Immature natural killer cell (primary cell): ENCODE measurements at regions not wholly inside any gene's neighbourhood (a gene's known extent, or its start where the extent isn't known, plus 50 kb on each side); places are given as distances from the start of the nearest gene placed in this dataset.
A peak's percentile ranks its signal among the peaks of the same experiment; 100 is the strongest.

Experiments
- DNase-seq, 3 donors: peaks; one replicate each; pipeline ENCODE4 v3.0.0; 2022; ENCODE audit warnings: mixed read lengths in 1 of 3
- H3K27ac Mint-ChIP-seq, 6 donors: one replicate each; pipeline ENCODE4 v1.8.0; 2020; ENCODE audit warnings: mixed read lengths in 6 of 6, mild to moderate bottlenecking in 5 of 6, inconsistent platforms in 4 of 6, moderate library complexity in 3 of 6
- H3K27me3 Mint-ChIP-seq, 3 donors: one replicate each; pipeline ENCODE4 v1.8.0; 2020 to 2021; ENCODE audit warnings: low read depth in 3 of 3, mild to moderate bottlenecking in 3 of 3, mixed read lengths in 3 of 3, moderate library complexity in 3 of 3, inconsistent platforms in 1 of 3
- H3K36me3 Mint-ChIP-seq, 3 donors: one replicate each; pipeline ENCODE4 v1.8.0; 2020; ENCODE audit warnings: mixed read lengths in 3 of 3, inconsistent platforms in 2 of 3, mild to moderate bottlenecking in 2 of 3
- H3K4me1 Mint-ChIP-seq, 2 donors: one replicate each; pipeline ENCODE4 v1.8.0; 2020; ENCODE audit warnings: inconsistent platforms in 2 of 2, mild to moderate bottlenecking in 2 of 2, mixed read lengths in 2 of 2, moderate library complexity in 1 of 2
- H3K4me3 Mint-ChIP-seq, 5 donors: one replicate each; pipeline ENCODE4 v1.8.0; 2020; ENCODE audit warnings: mild to moderate bottlenecking in 5 of 5, mixed read lengths in 5 of 5, inconsistent platforms in 3 of 5, moderate library complexity in 3 of 5
- H3K9me3 Mint-ChIP-seq, 6 donors: one replicate each; pipeline ENCODE4 v1.8.0; 2020; ENCODE audit warnings: mild to moderate bottlenecking in 6 of 6, mixed read lengths in 6 of 6, inconsistent platforms in 4 of 6, moderate library complexity in 3 of 6

DNA sequence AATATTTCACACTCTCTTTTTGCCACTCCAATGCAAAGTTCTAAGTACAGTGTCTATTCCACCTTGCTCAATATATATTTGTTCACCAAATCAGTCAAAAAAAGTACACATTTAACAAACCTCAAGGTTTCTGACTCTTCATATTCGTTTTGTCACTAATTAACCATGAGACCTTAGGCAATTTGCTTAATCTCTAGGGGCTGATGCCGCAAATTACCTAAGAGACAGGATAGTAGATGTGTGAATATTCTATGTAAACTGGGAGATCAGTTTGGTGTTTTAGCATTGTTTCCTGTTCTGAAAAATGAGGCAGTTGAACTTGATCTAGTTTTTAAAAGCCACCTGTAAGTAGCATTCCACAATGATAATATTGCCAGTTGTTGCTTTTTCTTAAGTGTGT is 182.5 kb upstream of the KCNH8 start:
- H3K4me3 Mint-ChIP-seq: no peak overlapping the region
- H3K4me1 Mint-ChIP-seq: no peaks in the 10 kb centered on the region

DNA sequence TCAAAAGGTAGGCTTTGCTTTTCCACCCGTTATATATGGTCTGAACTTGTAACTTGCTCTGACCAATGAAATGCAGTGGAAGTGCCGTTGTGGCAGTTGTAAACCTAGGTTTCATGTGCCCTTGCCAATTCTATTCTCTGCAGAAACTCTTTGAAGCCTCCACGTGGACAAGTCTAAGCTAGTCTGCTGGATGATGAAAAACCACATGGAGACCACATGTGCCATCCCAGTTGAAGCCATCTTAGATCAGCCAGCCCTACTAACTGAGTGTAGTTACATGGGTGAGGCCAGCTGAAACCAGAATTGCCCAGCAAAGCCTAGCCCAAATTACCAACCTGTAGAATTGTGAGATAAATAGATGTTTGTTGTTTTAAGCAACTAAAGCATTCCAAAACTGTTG is 183.7 kb upstream of the KCNH8 start:
- H3K9me3 Mint-ChIP-seq: peaks cover 0 to 2% (median 0%) of the 10 kb centered on the region in 6 donors
- no peaks in the 10 kb centered on the region for H3K4me1 Mint-ChIP-seq
- peaks cover 1 to 4% (median 3%) of the 10 kb centered on the region in 3 donors for H3K27me3 Mint-ChIP-seq
- no peak overlapping the region for H3K27ac Mint-ChIP-seq
- H3K36me3 Mint-ChIP-seq: no peaks in the 10 kb centered on the region
- no peak overlapping the region for H3K4me3 Mint-ChIP-seq
- DNase-seq: no peak

More for the DNA sequence above, 182.5 kb upstream of the KCNH8 start:
- no peak for DNase-seq
- Mint-ChIP-seq H3K27ac (no peak overlapping the region), H3K36me3 (no peaks in the 10 kb centered on the region), H3K27me3 (peaks cover 1 to 5% (median 3%) of the 10 kb centered on the region in 3 donors), H3K9me3 (peaks cover 0 to 2% (median 0%) of the 10 kb centered on the region in 6 donors)

DNA sequence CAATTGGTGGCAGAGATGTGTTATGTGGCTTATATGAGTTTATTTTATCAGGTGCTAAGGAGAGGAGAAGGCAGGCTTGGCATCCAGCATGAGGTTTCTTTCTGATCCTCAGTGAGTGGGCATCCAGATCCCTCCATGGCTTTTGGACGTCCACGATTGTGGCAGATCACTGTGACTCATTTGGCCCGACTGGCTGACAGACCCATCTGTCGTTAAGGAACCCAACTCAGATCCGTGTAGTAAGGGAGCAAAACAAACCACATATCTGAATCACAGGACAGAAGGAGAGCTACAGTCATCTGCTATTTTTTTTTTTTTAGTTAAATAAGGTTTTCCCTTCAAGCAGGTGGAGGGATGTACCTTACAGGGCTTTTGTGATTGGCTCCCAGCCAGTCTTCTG is 197.0 kb upstream of the KCNH8 start:
- Mint-ChIP-seq H3K36me3 (no peaks in the 10 kb centered on the region), H3K27me3 (peaks cover 1 to 6% (median 5%) of the 10 kb centered on the region in 3 donors), H3K4me1 (no peaks in the 10 kb centered on the region), H3K4me3 (no peak overlapping the region), H3K27ac (no peak overlapping the region), H3K9me3 (peaks cover 0 to 3% (median 0%) of the 10 kb centered on the region in 6 donors)
- DNase-seq: no peak

DNA sequence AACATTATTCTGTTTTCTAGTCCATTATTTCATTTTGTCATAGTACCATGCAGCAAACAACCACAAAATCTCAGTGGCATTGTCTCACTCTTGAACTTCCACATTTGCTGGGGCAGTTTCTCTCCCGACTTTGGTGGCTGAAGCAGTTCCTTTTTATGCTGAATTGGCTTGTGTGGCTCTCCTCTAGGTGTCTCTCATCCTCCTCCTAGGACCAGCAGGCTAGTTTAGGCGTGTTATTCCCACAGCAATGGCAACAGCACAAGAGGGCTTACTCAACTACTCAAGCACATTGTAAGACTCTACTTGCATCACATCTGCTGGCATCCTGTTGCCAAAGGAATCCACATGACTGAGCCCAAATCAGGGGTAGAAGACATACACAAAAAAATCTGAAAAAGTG is 201.8 kb upstream of the KCNH8 start:
- no peak for DNase-seq
- Mint-ChIP-seq H3K36me3 (no peaks in the 10 kb centered on the region), H3K27me3 (peaks cover 1 to 6% (median 4%) of the 10 kb centered on the region in 3 donors), H3K4me3 (no peak overlapping the region), H3K4me1 (no peaks in the 10 kb centered on the region), H3K27ac (no peak overlapping the region), H3K9me3 (peaks cover 0 to 3% (median 0%) of the 10 kb centered on the region in 6 donors)

DNA sequence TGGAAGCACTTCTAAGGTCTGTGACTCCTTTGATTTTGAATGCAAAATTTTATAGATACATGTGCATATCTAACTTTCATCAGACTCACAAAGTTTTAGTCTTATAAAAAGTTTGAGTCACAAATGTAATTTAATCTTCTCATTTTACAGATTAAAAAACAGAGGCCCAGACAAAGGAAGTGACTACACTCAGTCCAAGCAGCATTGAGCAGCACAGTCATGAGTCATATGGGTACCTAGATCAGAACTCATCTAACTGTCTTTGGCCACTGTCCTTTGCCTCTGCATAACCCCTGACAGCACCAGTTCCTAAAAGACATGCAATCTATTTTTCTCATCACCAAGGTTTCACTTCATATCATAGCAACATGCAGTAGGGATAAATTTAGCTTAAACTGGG is 210.7 kb upstream of the KCNH8 start:
- Mint-ChIP-seq H3K27me3 (peaks cover 0 to 1% (median 0%) of the 10 kb centered on the region in 3 donors), H3K4me3 (no peak overlapping the region), H3K36me3 (no peaks in the 10 kb centered on the region), H3K27ac (no peak overlapping the region), H3K9me3 (no peaks in the 10 kb centered on the region), H3K4me1 (no peaks in the 10 kb centered on the region)
- DNase-seq: no peak

DNA sequence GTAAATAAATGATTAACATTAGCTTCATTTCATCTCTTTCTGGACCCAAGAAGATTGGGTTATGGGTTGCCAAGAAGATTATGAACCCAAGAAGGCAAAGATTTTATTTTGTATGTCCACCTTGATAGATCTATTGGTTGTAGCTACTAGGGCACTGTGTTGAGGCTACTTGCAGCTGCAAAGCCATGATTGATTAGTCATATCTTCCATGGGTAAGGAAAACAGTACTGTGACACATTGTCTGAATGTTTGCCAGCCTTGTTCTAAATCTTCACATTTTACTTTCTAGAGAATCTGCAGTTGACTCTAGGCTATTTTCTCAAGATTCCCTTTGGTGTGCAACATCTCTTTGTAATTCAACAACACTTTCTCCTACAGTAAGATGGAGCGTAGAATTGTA is 229.2 kb upstream of the KCNH8 start:
- Mint-ChIP-seq H3K27me3 (peaks cover 4 to 8% (median 5%) of the 10 kb centered on the region in 3 donors), H3K36me3 (no peaks in the 10 kb centered on the region), H3K4me1 (no peaks in the 10 kb centered on the region), H3K9me3 (peaks cover 0 to 11% (median 4%) of the 10 kb centered on the region in 6 donors), H3K27ac (no peak overlapping the region), H3K4me3 (no peak overlapping the region)
- DNase-seq: no peak

DNA sequence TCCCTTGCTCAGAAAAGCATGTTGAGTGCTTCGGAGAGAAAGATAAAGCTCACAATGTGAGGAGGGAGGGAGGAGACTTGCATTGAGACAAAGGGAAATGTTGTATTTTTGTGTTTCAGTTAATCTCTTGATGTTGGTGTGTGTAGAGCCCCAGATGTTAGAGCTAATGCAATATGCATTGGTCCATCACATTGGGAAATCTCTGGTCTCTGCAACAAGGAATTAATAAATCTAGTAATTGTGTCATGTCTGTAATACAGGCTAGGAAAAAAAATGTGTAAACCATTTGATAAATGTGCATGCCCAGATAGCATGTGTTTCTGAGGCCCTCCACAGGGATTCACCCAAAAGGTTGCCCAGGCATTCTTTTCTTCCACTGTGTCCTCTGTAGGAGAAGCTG is 230.4 kb upstream of the KCNH8 start:
- H3K36me3 Mint-ChIP-seq: no peaks in the 10 kb centered on the region
- H3K27me3 Mint-ChIP-seq: peaks cover 4 to 5% (median 5%) of the 10 kb centered on the region in 3 donors
- no peaks in the 10 kb centered on the region for H3K4me1 Mint-ChIP-seq
- peaks cover 0 to 8% (median 4%) of the 10 kb centered on the region in 6 donors for H3K9me3 Mint-ChIP-seq
- DNase-seq: no peak
- H3K4me3 Mint-ChIP-seq: no peak overlapping the region
- no peak overlapping the region for H3K27ac Mint-ChIP-seq

DNA sequence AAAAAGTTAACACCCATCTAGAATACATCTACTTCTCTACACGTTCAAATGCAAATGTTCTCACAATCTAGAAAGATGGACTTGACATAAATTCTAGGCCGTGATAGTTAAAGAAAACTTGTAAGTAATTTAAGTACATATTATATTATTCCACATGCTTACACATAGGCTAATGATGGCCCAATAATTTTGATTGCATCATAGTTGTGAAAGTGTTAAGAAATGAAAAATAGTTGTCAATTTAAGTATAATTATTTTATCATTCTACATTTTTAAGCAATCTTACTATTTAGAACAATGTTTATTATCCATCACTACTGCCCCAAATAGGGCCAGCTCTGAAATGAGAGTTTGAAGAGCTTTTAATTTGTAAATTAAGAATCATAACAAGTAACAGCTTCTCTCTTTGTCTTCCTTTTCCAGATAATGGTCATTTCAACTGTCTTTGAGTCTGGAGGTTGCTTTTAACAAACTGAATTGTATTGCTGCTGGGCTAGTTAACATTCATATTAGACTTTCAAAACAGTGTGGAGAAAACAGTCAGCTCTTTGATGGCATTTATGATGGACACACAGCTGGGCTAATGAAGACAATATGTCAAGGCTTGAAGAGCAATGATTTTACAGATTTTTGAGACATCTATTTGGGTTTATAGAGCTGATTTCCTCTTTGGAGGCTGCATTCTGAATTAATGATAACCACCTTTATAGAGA is 246.1 kb upstream of the KCNH8 start:
- Mint-ChIP-seq H3K36me3 (no peaks in the 10 kb centered on the region), H3K27me3 (peaks cover 2 to 9% (median 3%) of the 10 kb centered on the region in 3 donors), H3K4me3 (no peak overlapping the region), H3K4me1 (peaks cover 7 to 9% of the 10 kb centered on the region in 2 donors), H3K9me3 (no peaks in the 10 kb centered on the region), H3K27ac (no peak overlapping the region)
- no peak for DNase-seq

DNA sequence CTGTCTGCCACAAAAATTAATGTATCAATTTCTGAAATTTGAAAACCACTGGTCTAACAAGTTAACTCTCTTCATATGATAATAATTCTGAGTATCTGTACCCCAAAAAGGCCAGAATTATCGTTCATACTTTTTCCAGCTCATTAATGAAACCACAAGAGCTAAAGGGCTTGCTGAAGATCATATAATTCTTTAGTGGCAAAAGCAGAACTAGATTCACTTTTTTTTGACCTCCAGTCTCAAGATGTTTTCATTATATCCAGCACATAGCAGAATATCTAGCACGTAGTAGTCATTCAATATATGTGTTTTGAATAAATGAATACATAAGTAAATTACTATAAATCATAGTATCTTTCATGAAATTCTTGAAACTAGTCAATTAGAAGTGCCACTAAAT is 246.7 kb upstream of the KCNH8 start:
- Mint-ChIP-seq H3K27me3 (peaks cover 5 to 9% (median 5%) of the 10 kb centered on the region in 3 donors), H3K4me1 (peaks cover 7 to 9% of the 10 kb centered on the region in 2 donors), H3K27ac (no peak overlapping the region), H3K9me3 (no peaks in the 10 kb centered on the region), H3K36me3 (no peaks in the 10 kb centered on the region), H3K4me3 (no peak overlapping the region)
- no peak for DNase-seq

DNA sequence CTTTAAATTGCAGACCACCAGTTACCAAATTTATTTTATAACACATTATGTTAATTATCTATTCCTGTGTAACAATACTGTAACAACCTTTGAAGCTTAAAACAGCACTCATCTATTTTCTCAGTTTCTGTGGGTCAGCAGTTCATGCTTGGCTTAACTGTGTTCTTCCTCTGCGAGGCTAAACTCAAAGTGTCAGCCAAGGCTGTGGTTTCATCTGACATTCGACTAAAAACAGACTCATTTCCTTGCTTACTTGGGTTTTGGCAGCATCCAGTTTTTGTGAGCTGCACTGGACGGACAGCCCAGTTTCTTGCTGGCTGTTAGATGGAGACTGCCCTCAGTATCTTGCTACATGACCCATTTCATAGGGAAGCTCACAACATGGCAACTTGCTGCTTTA is 247.3 kb upstream of the KCNH8 start:
- no peak overlapping the region for H3K4me3 Mint-ChIP-seq
- peaks cover 7 to 9% of the 10 kb centered on the region in 2 donors for H3K4me1 Mint-ChIP-seq
- peaks cover 5 to 9% (median 5%) of the 10 kb centered on the region in 3 donors for H3K27me3 Mint-ChIP-seq
- DNase-seq: peak; percentile 3 to 18 (median 16)
- H3K36me3 Mint-ChIP-seq: peaks cover 0 to 3% (median 0%) of the 10 kb centered on the region in 3 donors
- H3K9me3 Mint-ChIP-seq: no peaks in the 10 kb centered on the region
- H3K27ac Mint-ChIP-seq: no peak overlapping the region

DNA sequence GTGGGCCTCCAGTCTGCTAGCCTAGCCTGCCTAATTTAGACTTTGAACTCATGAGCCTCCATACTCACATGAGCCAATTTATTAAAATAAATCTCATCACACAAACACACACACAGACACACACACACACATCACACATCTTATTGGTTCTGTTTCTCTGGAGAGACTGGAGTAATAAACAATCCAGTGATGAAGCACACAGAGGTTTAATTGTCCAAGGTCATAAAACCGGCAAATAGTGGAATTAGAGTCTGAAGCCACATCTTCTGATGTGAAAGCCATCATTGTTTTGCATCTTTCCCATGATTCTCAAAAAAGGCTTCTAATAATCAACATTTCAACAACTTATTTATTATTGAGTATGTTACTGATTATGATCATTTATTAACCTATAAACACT is 249.4 kb upstream of the KCNH8 start:
- Mint-ChIP-seq H3K4me3 (no peak overlapping the region), H3K4me1 (peaks cover 7 to 9% of the 10 kb centered on the region in 2 donors), H3K36me3 (peaks cover 0 to 3% (median 0%) of the 10 kb centered on the region in 3 donors)

DNA sequence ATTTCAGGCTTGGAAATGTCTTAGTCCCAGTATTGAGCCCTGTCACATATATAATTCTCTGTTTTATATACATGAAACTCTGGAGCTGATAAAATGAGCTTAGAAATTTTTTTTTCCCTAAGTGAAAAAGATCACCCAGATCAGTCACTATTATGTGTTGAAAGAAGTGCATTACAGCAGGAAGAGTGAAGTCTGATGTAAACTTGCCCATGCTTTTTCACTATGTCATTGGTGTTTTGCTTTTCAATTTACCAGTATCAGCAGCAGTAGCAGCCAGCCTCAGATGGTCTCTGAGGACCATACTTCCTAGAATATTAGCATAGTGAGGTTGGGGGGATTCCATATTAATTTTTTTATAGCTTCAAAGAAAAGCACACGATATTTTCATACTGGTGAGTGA is 255.6 kb upstream of the KCNH8 start:
- Mint-ChIP-seq H3K36me3 (peaks cover 0 to 3% (median 0%) of the 10 kb centered on the region in 3 donors), H3K4me3 (no peak overlapping the region), H3K27ac (no peak overlapping the region), H3K9me3 (no peaks in the 10 kb centered on the region), H3K27me3 (peaks cover 7 to 23% (median 18%) of the 10 kb centered on the region in 3 donors), H3K4me1 (peaks cover 23 to 29% of the 10 kb centered on the region in 2 donors)
- DNase-seq: no peak

More for the DNA sequence above, 249.4 kb upstream of the KCNH8 start:
- DNase-seq: no peak
- Mint-ChIP-seq H3K27ac (no peak overlapping the region), H3K9me3 (no peaks in the 10 kb centered on the region), H3K27me3 (peaks cover 4 to 11% (median 7%) of the 10 kb centered on the region in 3 donors)

DNA sequence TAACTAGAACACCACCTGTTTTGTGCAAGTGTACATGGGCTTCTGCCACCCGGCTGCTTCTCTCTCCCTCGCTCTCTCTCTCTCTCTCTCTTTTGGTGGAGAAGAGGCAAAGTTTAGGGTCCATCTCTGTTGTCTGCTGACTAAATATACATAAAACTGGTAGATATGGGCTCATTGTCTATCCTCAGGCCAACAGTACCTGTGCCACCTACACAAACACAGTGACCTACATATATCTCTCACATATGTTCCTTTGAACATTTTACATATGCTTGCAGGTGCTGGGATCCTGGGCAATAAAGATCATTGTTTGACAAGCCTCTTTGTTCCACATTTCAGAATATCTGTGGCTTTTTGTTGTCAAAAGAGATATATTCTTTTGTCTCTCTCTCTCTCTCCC is 256.3 kb upstream of the KCNH8 start:
- H3K27ac Mint-ChIP-seq: peak overlapping the region in 3 of 6 donors; percentile 62 to 74 (median 62)
- peak overlapping the region in 4 of 5 donors; percentile 27 to 76 (median 44) for H3K4me3 Mint-ChIP-seq

DNA sequence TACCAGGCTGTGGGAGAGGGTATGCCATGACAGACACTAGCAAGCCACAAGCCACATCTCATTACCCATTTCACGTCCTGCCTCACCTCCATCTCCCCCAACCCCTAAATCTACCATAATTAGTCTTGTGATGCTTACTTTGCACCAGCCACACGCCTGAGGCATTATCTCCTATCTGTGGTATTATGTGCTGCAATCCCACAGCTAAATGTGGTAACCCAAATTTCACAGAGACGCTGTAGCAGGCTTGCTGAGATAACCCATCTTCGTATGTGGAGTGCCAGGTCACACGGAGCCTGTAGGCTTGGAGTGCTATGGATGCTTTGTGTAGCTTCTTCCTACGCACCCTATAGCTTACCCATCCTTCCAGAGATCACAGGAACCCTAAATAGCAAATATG is 256.7 kb upstream of the KCNH8 start:
- H3K27ac Mint-ChIP-seq: peak overlapping the region in 3 of 6 donors; percentile 17 to 62 (median 62)
- DNase-seq: peak; percentile 67 to 79 (median 75)
- peaks cover 0 to 5% (median 0%) of the 10 kb centered on the region in 3 donors for H3K36me3 Mint-ChIP-seq
- peaks cover 9 to 22% (median 16%) of the 10 kb centered on the region in 3 donors for H3K27me3 Mint-ChIP-seq
- H3K4me1 Mint-ChIP-seq: peaks cover 23 to 29% of the 10 kb centered on the region in 2 donors
- peak overlapping the region in 4 of 5 donors; percentile 19 to 76 (median 44) for H3K4me3 Mint-ChIP-seq
- H3K9me3 Mint-ChIP-seq: peaks cover 0 to under 1% (median 0%) of the 10 kb centered on the region in 6 donors

More for the DNA sequence above, 256.3 kb upstream of the KCNH8 start:
- H3K36me3 Mint-ChIP-seq: peaks cover 0 to 3% (median 0%) of the 10 kb centered on the region in 3 donors
- H3K4me1 Mint-ChIP-seq: peaks cover 23 to 29% of the 10 kb centered on the region in 2 donors
- H3K9me3 Mint-ChIP-seq: no peaks in the 10 kb centered on the region
- H3K27me3 Mint-ChIP-seq: peaks cover 10 to 20% (median 17%) of the 10 kb centered on the region in 3 donors
- DNase-seq: peak in 1 of 3 donors; percentile 1
